ENCODE measurements at regions not wholly inside any gene's neighbourhood (a gene's known extent, or its start where the extent isn't known, plus 50 kb on each side); places are given as distances from the start of the nearest gene placed in this dataset.

- peak; percentile 97 for DNase-seq
These were observed 99.3 kb downstream of the METRNL start for GRCh38 chr17:83178533-83179304.

GRCh38 chr17:83179374-83179773 lies 100.0 kb downstream of the METRNL start:
- no peak for DNase-seq

- DNase-seq = peak; percentile 50
These were observed 100.4 kb downstream of the METRNL start for GRCh38 chr17:83179811-83180210.

- DNase-seq = no peak
These were observed 101.0 kb downstream of the METRNL start for GRCh38 chr17:83180264-83180995.

GRCh38 chr17:83180996-83181481 lies 101.6 kb downstream of the METRNL start:
- peak; percentile 2 for DNase-seq

DNA sequence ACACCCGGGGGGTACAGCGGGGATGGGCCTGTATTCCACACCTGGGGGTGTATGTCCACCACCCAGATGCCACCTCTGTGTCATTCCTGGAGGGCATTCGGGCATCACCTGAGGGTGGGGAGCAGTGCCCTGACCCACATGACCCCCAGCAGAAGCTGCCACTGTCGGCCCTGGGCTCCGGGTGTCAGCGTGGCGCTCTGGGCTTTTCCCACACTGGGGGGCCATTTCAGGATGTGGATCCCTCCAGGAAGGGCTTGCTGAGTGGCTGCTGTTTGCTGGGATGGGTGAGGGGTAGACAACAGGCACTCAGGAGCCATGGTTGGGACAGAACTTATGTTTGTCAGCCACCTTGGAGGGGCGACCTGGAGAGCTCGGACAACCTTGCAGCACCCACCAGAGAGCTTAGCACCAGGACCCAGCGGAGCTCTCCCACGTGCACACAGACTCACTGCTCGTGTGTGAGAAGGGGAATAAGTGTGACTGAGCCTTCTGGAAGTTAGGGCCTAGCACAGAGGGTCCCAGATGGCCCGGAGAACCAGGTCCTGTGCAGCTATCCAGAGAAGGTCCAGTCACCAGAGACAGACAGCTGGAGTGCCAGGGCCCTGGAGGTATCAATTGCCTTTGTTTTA lies 102.7 kb downstream of the METRNL start:
- no peak for DNase-seq

DNA sequence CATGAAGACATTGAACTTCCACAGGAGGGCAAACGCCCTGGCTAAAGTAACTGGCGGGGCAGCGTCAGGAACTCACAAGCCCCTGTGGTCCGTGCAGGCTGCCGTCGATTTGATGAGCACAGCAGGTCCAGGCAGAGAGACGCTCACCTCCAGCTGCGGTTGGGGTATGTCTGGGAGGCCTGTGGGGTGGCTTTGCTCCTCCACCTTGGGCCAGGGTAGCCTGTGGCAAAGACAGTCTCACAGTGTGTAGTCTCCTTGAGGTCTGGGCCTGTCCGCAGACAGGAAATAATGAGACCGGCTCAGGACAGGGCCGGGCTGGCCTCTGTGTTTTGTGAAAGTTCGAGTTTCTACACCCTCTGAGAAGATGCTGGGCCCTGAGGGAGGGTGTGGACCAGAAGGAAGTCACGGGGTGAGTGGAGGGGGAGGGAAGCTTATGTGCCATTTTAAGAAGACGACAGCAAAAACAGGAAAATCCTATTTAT lies 103.3 kb downstream of the METRNL start:
- DNase-seq = no peak

DNA sequence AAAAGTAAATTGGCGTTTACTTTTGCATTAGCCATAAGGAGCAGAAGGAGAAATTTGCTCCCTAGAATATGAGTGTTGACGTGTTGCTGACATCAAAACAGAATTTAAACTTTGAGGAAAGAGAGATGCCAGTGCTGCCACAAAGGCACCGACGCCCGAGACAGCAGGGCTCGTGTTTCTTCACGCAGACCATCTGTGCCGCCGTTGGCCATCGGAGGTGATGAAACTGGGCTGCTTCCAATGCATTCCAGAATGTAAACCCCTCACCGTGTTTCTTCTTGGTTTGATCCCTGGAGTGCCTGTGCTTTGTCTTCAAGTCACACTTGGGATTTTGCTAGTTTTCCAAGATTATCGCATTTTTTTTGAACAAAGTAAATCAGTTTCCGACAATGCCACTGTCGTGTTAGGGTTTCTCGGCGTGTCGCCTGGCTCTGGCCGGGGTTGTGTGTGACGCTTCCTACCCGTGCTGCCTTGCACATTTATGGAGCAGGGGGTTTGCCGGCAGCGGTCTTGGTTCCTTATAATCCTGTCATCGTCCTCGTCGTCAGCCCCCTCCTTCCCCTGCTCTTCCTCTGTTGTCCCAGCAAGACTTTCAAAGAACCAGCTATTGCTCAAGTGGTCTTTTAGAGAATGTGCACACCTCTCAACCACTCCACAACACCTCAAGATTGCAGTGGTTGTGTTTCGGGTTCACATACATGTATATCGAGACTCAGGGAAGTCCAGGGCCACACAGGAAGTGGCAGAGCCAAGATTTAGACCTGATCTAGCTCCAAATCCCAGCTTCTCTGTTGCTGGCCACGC lies 103.9 kb downstream of the METRNL start:
- no peak for DNase-seq

DNA sequence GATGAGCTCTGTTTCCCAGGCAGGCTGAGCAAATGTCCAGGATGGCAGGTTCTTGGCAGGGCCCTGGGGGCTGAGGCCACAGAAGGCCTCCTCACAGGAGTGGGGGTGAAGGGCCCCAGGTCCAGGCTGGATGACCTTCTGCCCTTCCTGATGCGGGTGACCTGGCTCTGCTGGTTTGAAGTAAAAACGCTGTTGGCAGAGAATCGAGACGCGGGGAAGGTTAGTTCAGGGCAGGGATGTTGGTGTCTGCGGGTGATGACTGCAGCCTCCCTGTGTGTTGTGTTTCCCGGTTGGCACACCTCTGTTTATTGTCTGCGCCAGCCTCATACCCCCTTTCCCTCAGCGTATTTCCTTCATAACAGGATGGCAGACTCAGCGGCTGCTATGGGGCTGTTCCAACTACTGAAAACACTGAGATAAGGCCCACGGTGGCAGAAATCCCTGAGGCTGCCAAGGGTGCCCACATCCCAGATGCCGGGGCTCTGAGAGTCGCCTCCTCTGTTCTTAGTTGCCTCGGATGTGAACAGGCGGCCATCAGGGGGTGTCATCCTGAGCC lies 104.6 kb downstream of the METRNL start:
- no peak for DNase-seq

DNA sequence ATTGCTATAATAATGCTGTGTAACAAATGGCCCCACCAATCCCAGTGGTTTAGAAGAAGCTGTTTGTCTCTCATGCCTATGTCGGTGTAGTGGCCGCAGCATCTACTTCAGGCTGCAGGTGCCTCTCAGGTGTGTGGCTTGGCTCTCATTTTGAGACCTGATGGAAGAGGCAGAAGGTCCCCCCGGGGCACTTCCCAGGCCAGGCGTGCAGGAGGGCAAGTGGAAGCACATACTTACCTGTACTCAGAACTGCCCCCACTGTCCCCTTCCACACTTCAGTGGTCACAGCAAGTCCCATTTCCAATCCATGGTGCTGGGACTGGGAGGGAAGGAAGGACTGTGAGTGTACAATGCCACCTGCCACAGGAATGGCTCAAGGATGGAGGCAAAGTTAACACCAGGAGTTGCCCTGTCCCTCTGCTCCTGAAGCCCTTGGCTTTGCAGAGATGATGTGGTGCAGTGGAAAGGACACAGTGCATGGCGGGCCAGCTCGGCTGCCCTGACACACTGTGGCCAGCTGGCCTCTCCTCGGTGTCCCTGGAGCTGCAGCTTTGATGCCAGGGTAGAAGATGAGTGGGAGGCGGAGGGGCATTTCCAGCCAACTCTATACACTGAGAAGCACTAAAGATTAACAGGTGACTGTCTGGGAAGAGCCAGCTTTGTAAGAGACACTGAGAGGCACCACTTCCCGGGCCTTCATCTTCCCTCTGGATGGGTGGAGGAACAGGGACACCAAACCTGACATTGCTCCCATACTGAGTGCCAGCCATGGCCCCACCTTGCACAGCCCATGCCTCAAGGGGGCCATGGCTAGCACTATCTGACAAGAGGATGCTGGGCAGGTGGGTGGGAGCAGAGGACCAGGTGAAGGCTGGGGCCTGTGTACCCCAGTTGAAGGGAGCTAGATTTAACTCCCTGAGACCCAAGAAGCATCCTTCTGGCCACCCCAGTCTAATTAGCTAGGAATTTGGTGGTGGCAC lies 105.9 kb downstream of the METRNL start:
- no peak for DNase-seq

- no peak for DNase-seq
These were observed 106.8 kb downstream of the METRNL start for GRCh38 chr17:83186226-83186625.

GRCh38 chr17:83186751-83187421 lies 107.5 kb downstream of the METRNL start:
- no peak for DNase-seq

GRCh38 chr17:83187782-83188311 lies 108.4 kb downstream of the METRNL start:
- no peak for DNase-seq

DNA sequence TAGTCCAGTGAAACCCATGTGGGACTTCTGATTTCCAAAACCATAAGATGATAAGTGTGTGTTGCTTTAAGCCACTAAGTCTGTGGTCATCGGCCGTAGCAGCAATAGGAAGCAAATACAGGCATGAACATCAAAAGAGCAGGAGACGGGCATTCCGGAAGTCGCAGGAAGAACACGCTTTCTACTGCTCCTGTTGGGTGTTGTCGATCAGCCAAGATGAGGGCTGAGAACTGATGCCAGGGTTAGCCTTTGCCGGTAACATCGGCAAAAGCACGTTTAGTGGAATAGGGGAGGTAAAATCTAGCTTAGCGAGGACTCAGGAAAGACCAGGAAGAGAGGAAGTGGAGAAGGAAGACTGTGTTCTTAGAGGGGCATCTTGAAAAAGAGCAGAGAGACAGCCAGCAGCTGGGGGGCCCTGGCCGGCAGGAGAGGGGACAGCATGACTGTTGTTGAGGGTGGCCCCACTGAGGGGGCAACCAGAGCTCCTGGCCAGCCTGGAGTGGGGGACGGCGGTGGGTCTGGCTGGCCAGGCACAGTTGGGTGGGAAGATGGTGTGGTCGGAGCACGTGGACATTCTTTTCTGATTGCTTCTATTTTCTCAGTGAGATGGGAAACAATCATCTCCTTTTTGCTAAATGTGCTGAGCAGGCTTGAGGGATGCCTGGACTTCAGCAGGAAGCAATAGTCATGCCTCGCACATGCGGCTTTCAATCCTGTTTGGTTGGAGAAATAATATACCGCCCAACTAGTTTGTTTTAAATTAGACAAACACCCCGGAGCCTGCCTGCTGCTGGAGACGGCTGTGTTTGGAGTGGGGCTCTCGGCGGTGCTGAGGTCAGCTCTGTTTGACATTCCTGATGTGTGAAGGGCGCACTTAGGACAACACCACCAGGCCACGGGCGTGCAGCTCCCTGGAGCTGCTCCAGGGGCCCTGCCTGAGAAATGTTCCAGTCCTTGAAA lies 109.9 kb downstream of the METRNL start:
- DNase-seq = no peak

- no peak for DNase-seq
These were observed 110.6 kb downstream of the METRNL start for GRCh38 chr17:83190004-83190385.

DNA sequence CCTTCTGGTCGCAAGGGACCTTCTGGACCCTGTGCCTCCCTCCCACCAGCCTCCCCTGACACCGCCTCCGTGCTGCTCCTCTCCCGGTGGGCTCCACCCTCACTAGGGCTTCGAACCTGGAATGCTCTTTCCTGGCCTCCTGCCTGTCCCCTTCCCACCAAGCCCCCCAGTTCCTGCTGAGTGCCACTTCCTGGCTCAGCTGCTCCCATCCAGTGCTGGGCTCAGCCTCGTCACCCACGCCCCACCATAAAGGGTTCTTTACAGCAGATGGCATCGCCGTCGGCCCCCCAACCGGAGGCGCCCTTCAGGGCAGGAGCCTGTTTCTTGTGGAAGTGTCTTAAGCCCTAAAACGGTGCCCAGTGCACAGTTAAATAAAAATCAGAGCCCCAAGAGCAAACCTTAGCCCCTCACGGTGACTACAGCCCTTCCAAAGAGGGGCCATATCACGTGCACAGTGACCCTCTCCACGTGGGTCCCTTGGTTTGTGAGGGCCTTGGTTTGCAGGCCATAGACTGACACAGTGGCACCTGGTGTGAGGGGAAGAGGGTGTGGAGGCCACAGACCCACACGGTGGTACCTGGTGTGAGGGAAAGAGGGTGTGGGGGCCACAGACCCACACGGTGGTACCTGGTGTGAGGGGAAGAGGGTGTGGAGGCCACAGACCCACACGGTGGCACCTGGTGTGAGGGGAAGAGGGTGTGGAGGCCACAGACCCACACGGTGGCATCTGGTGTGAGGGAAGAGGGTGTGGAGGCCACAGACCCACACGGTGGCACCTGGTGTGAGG lies 111.4 kb downstream of the METRNL start:
- DNase-seq = no peak

- DNase-seq = no peak
These were observed 112.2 kb downstream of the METRNL start for GRCh38 chr17:83191388-83192160.

Data from NCI-H1092 treated with DMSO at 0.1 percent for 48 hours (cell line).